ENCODE measurements at regions not wholly inside any gene's neighbourhood (a gene's known extent, or its start where the extent isn't known, plus 50 kb on each side); places are given as distances from the start of the nearest gene placed in this dataset.

GRCh38 chr10:128622706-128623105 is 496.5 kb upstream of the MKI67 start:
- TF ChIP-seq USF2 (IDR thresholded peaks at IDR 0.05; ENCODE audit: borderline replicate concordance, low read depth, low read length) (no peak), TAF1 (IDR thresholded peaks at IDR 0.05; ENCODE audit: borderline replicate concordance, low read depth, low read length) (no peak), CTCF (IDR thresholded peaks at IDR 0.05) (no peak), NRF1 (IDR thresholded peaks at IDR 0.05; ENCODE audit: low read depth, low read length) (no peak), FOXM1 (IDR thresholded peaks at IDR 0.05; ENCODE audit: low read depth) (no peak), EZH2phosphoT487 (IDR thresholded peaks at IDR 0.05; ENCODE audit: borderline replicate concordance, low read depth) (no peak), FOXJ3 (CRISPR knock-in tag; IDR thresholded peaks at IDR 0.05) (no peak), MAX (IDR thresholded peaks at IDR 0.05; ENCODE audit: low read depth) (no peak), TEAD4 (IDR thresholded peaks at IDR 0.05; ENCODE audit: borderline replicate concordance, insufficient read depth) (no peak)
